Amygdala (tissue), 56 donors: ENCODE measurements at regions not wholly inside any gene's neighbourhood (a gene's known extent, or its start where the extent isn't known, plus 50 kb on each side); places are given as distances from the start of the nearest gene placed in this dataset.
"Not testable (repeated sequence)": the region's sequence is repeated elsewhere in the genome, so short reads cannot be mapped to it uniquely, and the experiment has no call there.

Experiments
- DNase-seq, 56 donors: peaks; one replicate each; lab custom pipeline; 2025; lab: John Stamatoyannopoulos, UW

GRCh38 chr5:41995193-41995592 is 70.1 kb downstream of the FBXO4 start:
- DNase-seq, result no peak

- DNase-seq, result no peak
Observed at GRCh38 chr5:42001673-42002072, 76.6 kb downstream of the FBXO4 start.

GRCh38 chr5:42003852-42004251 is 78.8 kb downstream of the FBXO4 start:
- not testable (repeated sequence) for DNase-seq

- DNase-seq, result no peak
Observed at GRCh38 chr5:42005561-42006153, 80.6 kb downstream of the FBXO4 start.

- DNase-seq, result no peak
Observed at GRCh38 chr5:42013561-42013960, 88.5 kb downstream of the FBXO4 start.

- DNase-seq, result no peak
Observed at GRCh38 chr5:42015254-42015653, 90.2 kb downstream of the FBXO4 start.

GRCh38 chr5:42015681-42016080 is 90.6 kb downstream of the FBXO4 start:
- DNase-seq, result no peak

GRCh38 chr5:42020788-42021530 is 95.9 kb downstream of the FBXO4 start:
- no peak for DNase-seq

GRCh38 chr5:42021923-42022322 is 96.8 kb downstream of the FBXO4 start:
- no peak for DNase-seq

- DNase-seq, result no peak
Observed at GRCh38 chr5:42022383-42022972, 97.4 kb downstream of the FBXO4 start.

GRCh38 chr5:42026446-42026845 is 101.4 kb downstream of the FBXO4 start:
- no peak for DNase-seq

GRCh38 chr5:42032137-42032536 is 107.1 kb downstream of the FBXO4 start:
- DNase-seq, result no peak

- no peak for DNase-seq
Observed at GRCh38 chr5:42035526-42035925, 110.4 kb downstream of the FBXO4 start.

- DNase-seq, result no peak
Observed at GRCh38 chr5:42036379-42036778, 111.3 kb downstream of the FBXO4 start.

GRCh38 chr5:42037379-42037932 is 112.4 kb downstream of the FBXO4 start:
- no peak for DNase-seq

GRCh38 chr5:42043400-42043799 is 118.3 kb downstream of the FBXO4 start:
- DNase-seq, result no peak

- peak in 7 of 56 donors; percentile 3 to 31 (median 6) for DNase-seq
Observed at GRCh38 chr5:42057254-42057690, 132.2 kb downstream of the FBXO4 start.

GRCh38 chr5:42059291-42059690 is 134.2 kb downstream of the FBXO4 start:
- no peak for DNase-seq

GRCh38 chr5:42059778-42060464 is 134.8 kb downstream of the FBXO4 start:
- no peak for DNase-seq

- DNase-seq, result no peak
Observed at GRCh38 chr5:42061121-42061520, 136.0 kb downstream of the FBXO4 start.

- no peak for DNase-seq
Observed at GRCh38 chr5:42064821-42065220, 139.7 kb downstream of the FBXO4 start.
